ENCODE measurements at regions not wholly inside any gene's neighbourhood (a gene's known extent, or its start where the extent isn't known, plus 50 kb on each side); places are given as distances from the start of the nearest gene placed in this dataset.

DNA sequence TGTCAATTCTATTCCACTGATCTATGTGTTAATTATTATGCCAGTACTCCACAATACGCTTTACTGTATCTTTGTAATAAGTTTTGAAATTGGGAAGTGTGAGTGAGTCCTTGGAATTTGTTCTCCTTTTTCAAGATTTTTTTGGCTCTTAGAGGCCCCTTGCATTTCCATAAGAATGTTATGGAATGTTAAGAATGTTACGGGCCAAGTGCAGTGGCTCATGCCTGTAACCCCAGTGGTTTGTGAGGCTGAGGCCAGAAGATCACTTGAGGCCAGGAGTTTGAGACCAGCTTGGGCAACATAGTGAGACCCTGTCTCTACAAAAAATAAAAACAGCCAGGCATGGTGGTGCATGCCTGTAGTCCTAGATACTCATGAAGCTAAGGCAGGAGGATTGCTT lies 167.6 kb upstream of the CXorf66 start (continued):
- TF ChIP-seq, protein P1, sequence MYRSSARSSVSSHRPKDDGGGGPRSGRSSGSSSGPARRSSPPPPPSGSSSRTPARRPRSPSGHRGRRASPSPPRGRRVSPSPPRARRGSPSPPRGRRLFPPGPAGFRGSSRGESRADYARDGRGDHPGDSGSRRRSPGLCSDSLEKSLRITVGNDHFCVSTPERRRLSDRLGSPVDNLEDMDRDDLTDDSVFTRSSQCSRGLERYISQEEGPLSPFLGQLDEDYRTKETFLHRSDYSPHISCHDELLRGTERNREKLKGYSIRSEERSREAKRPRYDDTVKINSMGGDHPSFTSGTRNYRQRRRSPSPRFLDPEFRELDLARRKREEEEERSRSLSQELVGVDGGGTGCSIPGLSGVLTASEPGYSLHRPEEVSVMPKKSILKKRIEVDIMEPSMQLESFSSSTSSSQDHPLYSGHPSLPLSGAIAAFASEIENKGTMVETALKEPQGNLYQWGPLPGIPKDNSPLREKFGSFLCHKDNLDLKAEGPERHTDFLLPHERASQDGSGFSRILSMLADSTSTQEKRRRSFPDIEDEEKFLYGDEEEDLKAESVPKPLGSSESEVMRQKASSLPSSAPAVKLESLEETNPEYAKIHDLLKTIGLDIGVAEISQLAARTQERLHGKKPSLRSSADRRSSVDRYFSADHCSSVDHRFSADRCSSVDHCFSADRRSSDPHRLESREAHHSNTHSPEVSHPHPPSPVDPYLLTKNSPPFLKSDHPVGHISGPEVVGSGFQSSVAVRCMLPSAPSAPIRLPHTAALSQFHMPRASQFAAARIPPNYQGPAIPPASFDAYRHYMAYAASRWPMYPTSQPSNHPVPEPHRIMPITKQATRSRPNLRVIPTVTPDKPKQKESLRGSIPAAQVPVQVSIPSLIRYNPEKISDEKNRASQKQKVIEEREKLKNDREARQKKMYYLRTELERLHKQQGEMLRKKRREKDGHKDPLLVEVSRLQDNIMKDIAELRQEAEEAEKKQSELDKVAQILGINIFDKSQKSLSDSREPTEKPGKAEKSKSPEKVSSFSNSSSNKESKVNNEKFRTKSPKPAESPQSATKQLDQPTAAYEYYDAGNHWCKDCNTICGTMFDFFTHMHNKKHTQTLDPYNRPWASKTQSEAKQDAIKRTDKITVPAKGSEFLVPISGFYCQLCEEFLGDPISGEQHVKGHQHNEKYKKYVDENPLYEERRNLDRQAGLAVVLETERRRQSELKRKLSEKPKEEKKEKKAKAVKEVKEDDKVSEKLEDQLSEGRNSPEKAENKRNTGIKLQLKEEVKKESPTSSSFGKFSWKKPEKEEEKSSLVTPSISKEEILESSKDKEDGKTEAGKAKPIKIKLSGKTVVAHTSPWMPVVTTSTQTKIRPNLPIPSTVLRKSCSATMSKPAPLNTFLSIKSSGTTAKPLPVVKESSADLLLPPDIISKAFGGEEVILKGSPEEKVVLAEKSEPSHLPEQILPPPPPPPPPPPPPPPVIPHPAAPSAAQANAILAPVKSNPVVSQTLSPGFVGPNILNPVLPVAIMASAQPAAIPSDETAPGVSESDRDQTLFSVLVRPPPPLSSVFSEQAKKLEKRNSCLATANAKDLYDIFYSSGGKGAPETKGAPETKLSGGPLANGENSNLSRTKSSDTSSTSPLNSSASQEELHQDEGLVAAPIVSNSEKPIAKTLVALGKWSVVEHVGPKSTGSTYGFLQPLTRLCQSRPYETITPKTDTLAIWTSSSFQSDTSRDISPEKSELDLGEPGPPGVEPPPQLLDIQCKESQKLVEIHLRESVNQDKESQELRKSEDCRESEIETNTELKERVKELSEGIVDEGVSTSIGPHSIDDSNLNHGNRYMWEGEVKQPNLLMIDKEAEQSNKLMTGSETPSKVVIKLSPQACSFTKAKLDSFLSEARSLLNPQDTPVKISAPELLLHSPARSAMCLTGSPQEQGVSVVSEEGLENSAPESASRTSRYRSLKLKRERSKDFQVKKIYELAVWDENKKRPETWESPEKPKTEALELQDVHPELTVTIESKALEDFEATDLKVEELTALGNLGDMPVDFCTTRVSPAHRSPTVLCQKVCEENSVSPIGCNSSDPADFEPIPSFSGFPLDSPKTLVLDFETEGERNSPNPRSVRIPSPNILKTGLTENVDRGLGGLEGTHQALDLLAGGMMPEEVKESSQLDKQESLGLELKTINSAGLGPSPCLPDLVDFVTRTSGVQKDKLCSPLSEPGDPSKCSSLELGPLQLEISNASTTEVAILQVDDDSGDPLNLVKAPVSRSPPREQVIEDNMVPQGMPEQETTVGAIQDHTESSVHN (IDR thresholded peaks at IDR 0.05; ENCODE audit: borderline replicate concordance in 1 of 2, low read depth in 1 of 2): no peak
- TF ChIP-seq, protein P2, sequence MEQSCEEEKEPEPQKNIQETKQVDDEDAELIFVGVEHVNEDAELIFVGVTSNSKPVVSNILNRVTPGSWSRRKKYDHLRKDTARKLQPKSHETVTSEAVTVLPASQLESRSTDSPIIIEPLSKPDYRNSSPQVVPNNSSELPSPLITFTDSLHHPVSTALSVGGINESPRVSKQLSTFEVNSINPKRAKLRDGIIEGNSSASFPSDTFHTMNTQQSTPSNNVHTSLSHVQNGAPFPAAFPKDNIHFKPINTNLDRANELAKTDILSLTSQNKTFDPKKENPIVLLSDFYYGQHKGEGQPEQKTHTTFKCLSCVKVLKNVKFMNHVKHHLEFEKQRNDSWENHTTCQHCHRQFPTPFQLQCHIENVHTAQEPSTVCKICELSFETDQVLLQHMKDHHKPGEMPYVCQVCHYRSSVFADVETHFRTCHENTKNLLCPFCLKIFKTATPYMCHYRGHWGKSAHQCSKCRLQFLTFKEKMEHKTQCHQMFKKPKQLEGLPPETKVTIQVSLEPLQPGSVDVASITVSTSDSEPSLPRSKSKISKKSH (CRISPR knock-in tag; IDR thresholded peaks at IDR 0.05): no peak
- TF ChIP-seq TEAD1 (CRISPR knock-in tag; IDR thresholded peaks at IDR 0.05) (no peak), ZFP1 (CRISPR knock-in tag; IDR thresholded peaks at IDR 0.05) (no peak), SAFB2 (IDR thresholded peaks at IDR 0.05; ENCODE audit: borderline replicate concordance, low read depth, low read length, severe bottlenecking) (no peak)
